C4-2B (cell line): ENCODE measurements at regions not wholly inside any gene's neighbourhood (a gene's known extent, or its start where the extent isn't known, plus 50 kb on each side); places are given as distances from the start of the nearest gene placed in this dataset.

Experiments used
- ZFX ChIP-seq: fragments of 450-650 bp; IDR thresholded peaks from 2 replicates; pipeline ENCODE4 v1.6.1; 2017
- TF ChIP-seq, protein P1 (sequence below): fragments of 450-650 bp; conservative IDR thresholded peaks from 2 replicates; pipeline ENCODE4 v1.5.1; 2017; ENCODE audit warnings: mild to moderate bottlenecking

DNA sequence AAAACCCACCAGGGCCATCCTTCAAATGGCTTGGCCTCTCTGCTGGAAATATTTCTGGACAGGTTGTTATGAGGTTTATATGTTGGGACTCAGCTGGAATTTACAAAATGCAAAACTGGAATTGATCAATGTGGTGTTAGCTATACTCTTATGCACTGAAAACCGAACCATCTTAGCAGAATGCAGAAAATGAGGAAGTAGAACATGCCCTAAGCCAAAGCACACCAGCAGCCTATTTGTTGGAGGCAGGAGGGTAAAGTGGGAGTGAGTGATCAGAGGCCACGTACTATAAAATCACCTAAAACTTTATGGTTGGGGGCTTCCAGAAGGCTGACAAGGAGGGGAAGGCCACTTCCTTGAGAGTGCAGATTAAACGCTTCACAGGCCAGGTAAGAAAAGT, 63.6 kb upstream of the C5orf63 start:
- no peak for TF ChIP-seq ZFX
- TF ChIP-seq, protein P1, sequence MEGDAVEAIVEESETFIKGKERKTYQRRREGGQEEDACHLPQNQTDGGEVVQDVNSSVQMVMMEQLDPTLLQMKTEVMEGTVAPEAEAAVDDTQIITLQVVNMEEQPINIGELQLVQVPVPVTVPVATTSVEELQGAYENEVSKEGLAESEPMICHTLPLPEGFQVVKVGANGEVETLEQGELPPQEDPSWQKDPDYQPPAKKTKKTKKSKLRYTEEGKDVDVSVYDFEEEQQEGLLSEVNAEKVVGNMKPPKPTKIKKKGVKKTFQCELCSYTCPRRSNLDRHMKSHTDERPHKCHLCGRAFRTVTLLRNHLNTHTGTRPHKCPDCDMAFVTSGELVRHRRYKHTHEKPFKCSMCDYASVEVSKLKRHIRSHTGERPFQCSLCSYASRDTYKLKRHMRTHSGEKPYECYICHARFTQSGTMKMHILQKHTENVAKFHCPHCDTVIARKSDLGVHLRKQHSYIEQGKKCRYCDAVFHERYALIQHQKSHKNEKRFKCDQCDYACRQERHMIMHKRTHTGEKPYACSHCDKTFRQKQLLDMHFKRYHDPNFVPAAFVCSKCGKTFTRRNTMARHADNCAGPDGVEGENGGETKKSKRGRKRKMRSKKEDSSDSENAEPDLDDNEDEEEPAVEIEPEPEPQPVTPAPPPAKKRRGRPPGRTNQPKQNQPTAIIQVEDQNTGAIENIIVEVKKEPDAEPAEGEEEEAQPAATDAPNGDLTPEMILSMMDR = no peak
